HG03060 (cell line): ENCODE measurements at regions not wholly inside any gene's neighbourhood (a gene's known extent, or its start where the extent isn't known, plus 50 kb on each side); places are given as distances from the start of the nearest gene placed in this dataset.

ENCODE experiments used
- ATAC-seq: cut with Tn5 transposase; IDR thresholded peaks from one replicate; pipeline ENCODE4 v1.9.1; 2021; ENCODE audit warnings: low read depth, moderate number of reproducible peaks; ENCODE audit not compliant: unreplicated experiment

DNA sequence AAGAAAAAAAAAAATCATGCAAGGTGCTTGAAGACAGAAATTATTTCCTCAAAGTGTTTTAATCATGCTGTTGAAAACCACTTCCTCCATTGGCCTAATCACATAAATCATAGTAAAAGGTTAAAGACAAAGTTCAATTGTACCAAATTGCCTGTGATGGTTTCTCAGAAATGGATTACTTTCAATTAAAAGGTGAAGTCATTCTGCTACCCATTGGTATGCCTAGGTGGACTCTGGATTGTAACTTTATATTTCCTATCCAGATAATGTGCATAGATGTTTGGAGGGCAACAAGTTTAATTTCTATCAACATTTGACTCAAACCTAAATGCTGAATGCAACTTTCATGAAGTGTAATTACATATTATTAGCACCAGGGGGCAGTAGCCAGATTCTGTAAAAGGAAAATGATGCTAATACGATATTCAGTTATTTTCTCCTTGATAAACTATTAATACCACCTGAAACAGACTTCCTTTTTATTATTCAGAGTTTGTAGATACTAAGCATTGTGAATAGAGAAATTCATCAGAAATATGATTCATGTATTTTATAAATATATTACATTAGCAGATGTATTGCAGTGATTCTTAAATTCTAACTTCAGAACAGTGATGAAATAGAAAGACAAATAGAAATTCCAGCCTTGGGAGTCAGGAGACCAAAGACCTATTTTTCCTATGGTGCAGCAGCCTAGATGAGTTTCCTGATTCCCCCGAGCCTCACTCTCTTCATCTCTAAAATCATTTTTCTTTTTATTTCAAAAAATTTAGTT lies 148.2 kb downstream of the CAAP1 start:
- ATAC-seq = no peak

DNA sequence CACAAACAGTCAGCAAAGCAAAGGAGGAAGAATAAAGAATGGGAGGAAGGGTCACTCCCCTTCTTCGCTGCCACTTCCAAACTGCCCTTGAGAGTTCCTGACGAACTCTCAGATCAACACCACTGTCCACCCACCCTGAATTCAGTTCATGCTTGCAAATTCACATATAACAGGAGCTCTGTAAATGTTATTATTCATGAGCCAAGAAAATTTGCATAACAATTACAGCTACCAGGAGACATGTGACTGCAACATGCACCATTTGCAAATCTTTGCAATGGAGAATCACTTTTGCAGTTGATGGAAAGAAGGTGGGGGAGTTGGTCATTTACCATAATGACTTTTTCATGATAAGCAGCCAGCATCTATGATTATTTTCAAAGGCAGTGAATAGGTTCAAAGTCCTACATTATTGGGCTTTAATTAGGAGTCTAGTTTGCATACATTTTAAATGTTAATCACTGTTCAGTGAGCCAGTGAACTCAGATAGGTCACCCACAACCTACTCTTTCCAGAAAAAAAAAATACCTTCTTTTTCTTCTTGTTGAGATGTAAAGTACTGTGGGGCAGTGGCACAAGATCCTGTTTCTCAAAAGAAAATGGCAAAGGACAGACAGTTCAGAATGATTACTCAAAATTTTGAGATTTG lies 149.7 kb downstream of the CAAP1 start:
- no peak for ATAC-seq

DNA sequence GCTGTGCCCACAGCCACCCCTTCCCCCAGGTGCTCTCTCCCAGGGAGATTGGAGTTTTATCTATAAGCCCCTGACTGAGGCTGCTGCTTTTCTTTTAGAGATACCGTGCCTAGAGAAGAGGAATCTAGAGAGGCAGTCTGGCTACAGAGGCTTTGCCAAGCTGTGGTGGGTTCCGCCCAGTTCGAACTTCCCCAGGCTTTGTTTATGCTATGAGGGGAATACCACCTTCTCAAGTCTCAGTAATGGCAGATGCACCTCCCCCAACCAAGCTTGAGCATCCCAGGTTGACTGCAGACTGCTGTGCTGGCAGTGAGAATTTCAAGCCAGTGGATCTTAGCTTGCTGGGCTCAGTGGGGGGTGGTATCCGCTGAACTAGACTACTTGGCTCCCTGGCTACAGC lies 157.4 kb downstream of the CAAP1 start:
- no peak for ATAC-seq

DNA sequence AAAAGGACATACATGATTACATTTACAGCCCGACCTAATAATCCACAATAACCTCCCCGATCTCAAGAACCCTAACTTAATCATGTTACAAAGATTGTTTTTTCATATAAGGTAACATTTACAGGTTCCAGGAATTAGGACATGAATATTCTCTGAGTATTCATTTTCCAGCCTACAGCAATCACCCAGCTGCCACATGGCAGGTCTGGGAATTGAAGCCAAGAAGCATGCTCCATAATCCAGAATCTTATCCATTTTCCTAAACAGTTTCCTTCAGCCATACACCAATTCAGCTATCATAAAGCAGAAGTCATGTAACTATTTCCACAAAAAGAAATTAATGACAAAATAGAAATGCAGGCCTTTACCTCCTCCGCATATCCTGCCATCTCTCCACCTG lies 163.4 kb downstream of the CAAP1 start:
- no peak for ATAC-seq

DNA sequence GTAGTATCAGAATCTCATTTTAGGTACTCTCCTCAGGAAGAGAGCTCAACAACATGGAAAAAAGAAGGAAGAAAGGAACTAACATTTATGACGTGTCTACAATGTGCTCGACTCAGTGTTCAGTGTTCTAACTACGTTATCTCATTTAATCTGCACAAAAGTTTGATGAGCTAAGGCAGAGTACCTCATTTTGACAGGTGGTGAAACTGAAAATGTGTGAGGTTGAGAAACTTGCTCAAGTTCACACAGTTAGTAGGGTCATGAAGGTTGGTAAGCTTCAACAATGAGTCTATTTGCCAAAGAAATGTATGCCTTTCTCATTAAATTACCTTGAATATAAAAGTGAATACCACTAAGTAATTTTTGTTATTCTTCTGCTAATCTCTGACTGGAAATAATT lies 165.1 kb downstream of the CAAP1 start:
- ATAC-seq = peak; percentile 88

DNA sequence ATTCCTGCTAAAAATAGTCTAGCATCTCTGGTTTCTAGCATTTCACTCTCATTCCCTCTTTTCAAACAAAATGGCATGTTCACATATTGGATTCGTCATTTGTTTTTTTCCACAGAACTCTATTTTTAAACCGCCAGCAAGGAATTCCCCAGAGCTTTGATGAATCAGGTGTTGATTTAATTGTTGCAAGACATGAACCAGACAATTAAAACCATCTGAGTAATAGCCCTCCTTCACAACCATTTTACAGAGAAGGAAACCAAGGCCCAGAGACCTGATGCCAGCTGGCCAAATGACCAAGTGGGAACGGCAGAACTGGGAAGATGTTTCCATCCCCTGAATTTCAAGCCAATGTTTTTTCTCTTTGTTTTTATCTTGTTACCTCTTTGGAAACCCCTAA lies 167.0 kb downstream of the CAAP1 start:
- ATAC-seq = no peak

DNA sequence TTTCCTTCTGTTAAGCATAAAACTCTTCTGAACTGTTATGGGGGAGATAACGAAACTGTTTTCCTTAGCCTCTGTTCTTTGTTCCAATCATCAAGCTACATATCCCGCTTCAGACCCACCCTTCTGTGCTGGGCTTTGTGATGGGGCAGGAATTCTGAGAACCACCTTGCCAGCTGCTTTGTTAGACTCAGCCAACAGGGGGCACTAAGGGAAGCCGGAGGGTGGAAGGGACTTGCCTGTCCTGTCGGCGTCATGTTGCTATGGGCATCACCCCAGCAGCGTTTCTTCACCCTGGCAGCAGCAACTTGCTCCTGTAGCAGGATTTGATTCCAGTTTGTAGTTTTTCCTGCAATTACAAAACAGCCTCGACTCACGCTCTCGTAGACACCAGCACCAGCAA lies 169.1 kb downstream of the CAAP1 start:
- ATAC-seq = no peak

DNA sequence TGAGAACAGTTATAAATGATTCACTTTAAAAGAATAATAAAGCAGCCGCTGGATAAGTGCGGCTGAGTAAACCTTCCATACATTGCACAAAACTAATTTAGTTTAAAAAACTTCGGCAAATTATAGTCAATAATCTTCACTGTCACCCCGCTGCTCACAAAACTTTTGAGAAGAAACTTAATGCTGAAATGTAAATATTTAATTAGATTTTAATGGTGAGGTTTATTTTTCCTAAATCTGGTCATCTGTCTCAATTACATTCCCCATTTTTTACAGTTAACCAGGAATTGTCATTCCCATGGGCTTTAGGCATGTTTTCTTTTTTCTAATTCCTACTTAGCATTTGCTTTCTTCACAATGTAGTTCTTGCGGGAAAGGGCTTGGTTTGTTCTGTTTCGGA lies 169.8 kb downstream of the CAAP1 start:
- ATAC-seq = no peak

DNA sequence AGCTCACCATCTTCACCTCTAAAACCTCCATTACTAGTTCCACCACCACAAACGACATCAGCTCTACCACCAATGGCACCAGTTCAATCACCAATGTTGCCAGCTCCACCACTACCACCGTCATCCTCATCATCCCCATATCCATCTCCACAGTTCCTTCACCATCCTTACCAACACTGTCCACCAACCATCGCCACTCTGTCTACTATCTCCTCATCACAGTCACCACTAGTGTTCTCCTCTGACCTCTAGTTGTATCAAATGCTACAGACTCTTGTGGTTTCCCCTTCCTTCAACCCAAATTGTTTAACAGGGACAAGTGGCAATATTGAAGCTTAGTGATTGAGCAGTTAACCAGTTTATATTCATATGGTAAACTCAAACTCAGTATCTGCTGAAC lies 182.6 kb downstream of the CAAP1 start:
- ATAC-seq = no peak

DNA sequence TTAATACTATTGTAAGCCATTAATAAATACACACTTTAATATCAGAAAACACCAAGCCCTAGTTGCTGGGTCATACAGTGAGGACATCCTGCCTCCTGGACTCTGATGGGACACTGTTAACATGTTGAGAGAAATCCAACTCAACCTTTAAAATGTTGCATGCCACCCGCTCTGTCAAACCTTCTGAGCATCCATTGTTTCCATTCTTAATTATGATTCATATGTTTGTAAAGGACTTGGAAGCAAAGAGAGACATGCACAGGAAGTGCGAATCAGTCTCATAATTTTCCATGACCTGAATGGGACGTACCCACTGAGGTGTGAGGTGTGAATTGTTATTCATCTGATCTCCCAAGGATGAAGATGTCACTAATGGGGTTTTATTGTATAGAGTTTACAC lies 186.4 kb downstream of the CAAP1 start:
- ATAC-seq = no peak

DNA sequence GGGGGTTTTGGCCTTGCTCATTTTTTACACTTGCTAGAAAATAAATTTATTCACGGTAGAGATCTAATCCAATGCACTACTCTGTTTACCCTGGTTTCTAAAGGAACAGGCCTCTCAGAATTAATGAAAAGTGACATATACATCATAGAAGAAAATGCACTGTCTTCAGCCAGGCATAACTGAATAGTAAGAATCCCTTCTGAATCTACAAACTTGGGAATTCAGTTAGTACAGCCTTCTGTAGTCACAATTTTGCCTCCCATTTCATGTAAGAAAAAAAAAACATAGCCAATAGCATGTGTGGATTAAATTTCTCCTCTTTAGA lies 197.3 kb downstream of the CAAP1 start:
- ATAC-seq = no peak

DNA sequence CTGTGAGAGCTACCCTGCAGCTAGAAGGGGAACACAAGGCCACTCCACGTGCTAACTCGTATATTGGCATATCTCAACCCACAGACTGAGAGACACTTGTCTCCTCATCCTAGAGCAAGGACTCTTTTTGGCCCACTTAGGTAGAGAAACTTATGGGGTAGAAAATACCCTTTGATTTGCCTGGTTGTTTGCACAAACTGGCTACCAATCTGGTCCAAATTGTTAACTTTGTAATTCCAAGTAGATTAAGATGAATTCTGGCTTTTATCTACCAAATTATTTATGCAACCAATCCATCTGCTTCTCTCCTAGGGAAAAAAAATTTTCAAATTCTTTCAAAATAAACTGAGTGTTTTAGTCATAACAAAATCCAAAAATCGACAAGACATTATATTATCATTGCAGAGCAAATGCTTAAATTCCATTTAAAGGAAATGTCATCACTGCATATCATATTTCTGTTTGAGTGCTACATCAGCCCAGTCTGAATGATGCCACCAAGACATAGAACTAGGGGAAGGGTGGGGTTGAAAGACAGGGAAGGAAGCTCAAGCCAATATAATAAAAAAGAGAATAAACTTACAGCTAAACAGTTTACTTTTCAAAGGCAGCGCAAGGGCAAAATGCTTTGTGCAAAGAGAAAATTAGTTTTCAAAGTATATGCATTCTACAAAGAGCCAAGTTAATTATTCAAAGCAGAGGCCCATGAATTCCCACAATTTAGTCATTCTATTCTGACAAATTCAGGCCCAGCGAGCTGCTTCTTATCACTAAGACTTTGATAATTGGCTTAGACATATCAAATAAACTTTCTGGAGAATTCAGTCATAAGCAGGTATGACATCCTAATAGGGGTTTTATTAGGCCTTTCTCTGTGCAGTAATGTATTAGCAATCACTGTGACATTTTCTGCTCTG lies 198.0 kb downstream of the CAAP1 start:
- no peak for ATAC-seq

DNA sequence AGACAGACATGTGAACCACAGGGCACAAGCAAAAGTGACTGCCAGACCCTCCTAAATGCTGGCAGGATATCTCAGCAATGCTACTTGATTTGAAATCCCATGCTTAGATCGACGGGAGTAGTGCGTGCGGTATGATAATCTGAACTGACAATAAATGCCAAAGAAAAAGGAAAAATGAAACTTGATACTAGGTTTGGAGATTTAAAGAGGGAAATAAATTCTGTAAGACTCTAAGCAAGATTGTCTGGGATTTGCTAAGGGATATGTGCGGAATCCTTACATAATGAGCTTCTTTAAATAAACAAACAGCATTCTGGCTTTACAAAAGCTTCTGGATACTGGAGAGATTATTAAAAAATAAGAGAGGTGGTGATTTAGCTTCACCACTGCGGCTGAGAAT lies 203.6 kb downstream of the CAAP1 start:
- ATAC-seq = no peak

DNA sequence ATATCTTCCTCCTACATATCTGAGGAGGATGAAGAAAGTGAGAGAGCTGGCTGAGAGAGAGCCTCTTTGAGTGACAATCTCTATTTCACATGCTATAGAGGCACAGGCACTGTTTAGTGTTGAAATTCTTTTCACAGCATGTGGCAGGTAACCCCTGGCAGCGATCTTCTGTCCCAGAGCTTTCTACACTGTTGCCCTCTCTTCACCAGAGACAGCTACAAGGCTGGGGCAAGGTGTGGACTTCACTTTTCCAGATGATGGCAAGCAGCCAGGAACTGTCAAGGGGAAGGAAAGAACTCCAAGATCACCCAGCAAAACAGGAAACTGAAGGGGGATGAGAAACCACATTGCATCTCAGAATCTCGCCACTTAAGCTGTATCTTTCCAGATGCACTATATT lies 205.2 kb downstream of the CAAP1 start:
- no peak for ATAC-seq

DNA sequence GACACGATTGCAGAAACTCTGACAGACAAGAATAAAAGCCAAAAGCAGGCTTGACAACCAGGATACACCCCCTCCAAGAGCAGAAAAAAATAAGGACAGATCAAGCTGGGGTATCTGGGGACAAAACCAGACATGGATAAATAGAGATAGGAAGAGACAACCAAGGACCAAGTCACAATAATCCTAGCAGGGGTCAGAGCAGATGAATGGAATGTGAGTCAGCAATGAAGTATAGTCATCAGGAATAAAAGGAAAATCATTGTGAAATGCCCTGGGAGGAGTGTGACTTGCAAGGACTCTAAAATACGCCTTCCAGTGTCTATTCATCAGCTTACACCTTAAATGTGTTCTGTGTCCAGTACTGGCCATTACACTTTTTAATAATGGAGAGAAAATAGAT lies 206.8 kb downstream of the CAAP1 start:
- ATAC-seq = no peak

DNA sequence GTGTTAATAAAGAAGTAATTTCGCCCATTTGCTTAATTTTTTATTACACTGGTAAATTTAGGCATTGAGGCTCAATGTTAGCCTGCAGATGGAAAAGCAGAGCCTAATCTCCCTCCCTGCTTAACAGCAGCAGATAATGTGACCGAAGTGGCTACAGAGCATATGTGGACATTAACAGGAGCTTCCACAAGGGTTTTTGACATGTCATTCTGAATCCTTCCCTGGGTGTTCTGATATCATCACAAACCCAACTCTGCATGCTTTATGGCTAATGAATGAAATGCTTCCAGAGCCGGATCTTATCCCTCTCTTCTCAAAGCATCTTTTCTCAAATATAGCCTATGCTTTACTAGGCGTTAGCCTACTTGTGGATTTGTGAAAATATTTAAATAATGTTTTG lies 208.6 kb downstream of the CAAP1 start:
- ATAC-seq = no peak

DNA sequence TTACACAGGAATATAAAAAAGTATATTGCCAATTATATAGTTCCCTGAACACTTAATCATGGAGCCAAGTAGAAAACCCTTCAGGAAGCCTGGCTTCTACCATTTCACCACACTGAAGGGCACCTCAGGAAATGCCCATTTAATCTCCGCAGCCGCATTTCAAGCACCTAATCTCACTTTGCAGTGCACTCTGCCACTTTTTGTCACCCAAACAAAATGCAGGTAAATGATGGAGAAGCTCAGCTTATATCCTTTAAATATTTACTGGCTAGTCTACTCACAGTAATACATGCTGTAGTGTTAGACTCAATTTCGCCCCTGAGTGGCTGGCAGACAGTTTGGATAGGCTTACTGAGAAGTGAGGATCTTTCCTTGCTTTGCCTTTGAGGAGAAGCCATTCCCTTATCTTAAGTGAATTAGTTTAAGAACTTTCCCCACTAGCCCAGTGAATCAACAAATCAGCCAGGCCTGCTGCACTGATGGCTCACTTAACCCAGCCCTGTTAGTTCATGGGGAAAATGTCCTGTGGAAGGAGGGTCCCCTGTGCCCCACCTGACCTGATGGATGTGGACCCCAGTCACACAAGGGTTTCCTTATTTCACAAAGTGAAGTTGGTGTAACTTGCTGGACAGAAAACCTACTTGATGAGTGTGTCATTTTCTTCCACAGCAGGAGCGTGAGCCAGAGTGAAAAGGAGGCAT lies 209.7 kb downstream of the CAAP1 start:
- ATAC-seq = no peak

DNA sequence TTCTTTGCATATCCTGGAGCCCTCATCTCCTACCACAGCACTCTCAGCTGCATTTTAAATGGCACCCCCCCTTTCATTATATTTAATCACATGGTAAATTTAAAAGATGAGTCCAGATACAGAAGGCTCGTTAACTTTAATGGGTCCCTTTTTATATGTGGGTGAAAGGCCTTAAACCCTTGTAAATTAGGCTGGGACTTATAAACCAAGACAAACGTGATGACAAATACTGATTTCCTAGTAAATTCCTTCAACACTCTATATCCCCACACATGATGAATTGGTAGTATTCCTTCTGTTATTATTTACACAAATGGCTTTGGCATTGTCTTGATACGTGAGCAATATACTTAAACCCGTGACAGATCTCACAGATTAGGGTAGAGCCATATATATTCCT lies 210.6 kb downstream of the CAAP1 start:
- no peak for ATAC-seq

DNA sequence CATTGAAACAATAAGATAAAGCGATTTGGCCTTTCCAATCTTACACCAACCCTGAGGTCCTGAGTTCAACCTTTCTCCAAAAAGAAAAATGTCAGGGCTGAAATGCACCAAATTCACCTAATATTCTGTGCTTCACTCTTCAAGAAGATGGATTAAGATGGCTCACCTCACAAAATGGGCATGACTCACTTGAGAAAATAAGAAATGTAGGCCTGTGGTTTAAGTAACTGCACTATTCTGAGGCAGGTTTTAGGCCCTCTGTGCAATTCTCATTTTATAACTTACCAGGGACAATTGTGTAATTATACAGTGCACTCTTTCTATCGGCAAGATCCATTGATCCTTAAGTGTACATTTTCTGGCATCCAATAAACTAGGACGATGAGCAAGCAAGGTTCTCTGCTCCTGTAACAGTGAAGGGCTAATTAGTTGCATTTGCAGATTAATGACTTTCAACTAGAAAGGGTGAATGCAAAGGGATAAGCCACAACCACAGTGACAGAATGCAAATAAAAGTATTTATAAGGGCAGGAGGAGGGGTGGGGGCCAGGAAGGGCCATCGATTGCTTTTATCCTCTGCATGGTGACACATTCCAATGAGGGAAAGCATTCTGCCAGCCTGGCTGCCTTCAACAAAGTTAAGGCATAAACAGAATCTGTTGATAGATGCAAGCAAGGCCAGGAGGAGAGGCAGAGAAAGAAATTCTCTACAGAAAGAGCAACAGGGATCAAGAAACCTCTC lies 214.5 kb downstream of the CAAP1 start:
- no peak for ATAC-seq

DNA sequence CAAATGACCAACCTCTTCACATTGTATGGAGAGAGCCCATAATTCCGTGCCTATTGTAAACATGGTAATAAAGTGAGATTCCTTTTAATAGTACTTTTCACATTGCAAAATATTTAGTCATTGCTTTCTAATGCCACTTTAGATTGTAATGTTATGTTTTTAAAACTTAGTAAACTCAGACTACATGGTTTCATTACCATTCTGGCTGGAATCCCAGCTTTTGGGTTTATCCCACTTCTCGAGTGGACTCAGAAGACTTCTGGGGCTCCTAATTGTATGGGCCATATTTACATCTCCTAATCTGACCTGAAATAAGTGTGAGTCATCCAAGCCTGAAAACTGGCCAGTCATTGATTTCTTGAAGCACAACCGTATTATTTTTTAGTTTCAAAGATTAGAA lies 217.6 kb downstream of the CAAP1 start:
- ATAC-seq = no peak
